NCI-H526 treated with DMSO at 0.1 percent for 48 hours (cell line): ENCODE measurements at regions not wholly inside any gene's neighbourhood (a gene's known extent, or its start where the extent isn't known, plus 50 kb on each side); places are given as distances from the start of the nearest gene placed in this dataset.

ENCODE experiments used
- DNase-seq: peaks from one replicate; lab custom pipeline; 2025; lab: John Stamatoyannopoulos, UW

GRCh38 chr9:87249029-87249428 lies 248.6 kb upstream of the DAPK1 start:
- DNase-seq, result peak; percentile 33

- DNase-seq, result no peak
These were observed 247.5 kb upstream of the DAPK1 start for GRCh38 chr9:87250205-87250604.

- DNase-seq, result no peak
These were observed 242.1 kb upstream of the DAPK1 start for GRCh38 chr9:87255431-87256155.

GRCh38 chr9:87256973-87257372 lies 240.7 kb upstream of the DAPK1 start:
- DNase-seq, result no peak

- DNase-seq, result peak; percentile 22
These were observed 237.8 kb upstream of the DAPK1 start for GRCh38 chr9:87259543-87260518.

GRCh38 chr9:87263291-87263690 lies 234.4 kb upstream of the DAPK1 start:
- DNase-seq, result no peak

- no peak for DNase-seq
These were observed 231.0 kb upstream of the DAPK1 start for GRCh38 chr9:87266697-87267096.

- DNase-seq, result no peak
These were observed 230.2 kb upstream of the DAPK1 start for GRCh38 chr9:87267251-87268070.

- DNase-seq, result no peak
These were observed 228.1 kb upstream of the DAPK1 start for GRCh38 chr9:87269296-87270176.

- DNase-seq, result no peak
These were observed 227.3 kb upstream of the DAPK1 start for GRCh38 chr9:87270221-87270847.

GRCh38 chr9:87270848-87271234 lies 226.8 kb upstream of the DAPK1 start:
- no peak for DNase-seq

- no peak for DNase-seq
These were observed 225.8 kb upstream of the DAPK1 start for GRCh38 chr9:87271696-87272477.

- DNase-seq, result no peak
These were observed 222.5 kb upstream of the DAPK1 start for GRCh38 chr9:87275047-87275725.

GRCh38 chr9:87276327-87276841 lies 221.3 kb upstream of the DAPK1 start:
- DNase-seq, result no peak

GRCh38 chr9:87276851-87277261 lies 220.8 kb upstream of the DAPK1 start:
- DNase-seq, result no peak

- DNase-seq, result no peak
These were observed 220.3 kb upstream of the DAPK1 start for GRCh38 chr9:87277346-87277745.

GRCh38 chr9:87278971-87279733 lies 218.5 kb upstream of the DAPK1 start:
- no peak for DNase-seq

- DNase-seq, result no peak
These were observed 217.2 kb upstream of the DAPK1 start for GRCh38 chr9:87280421-87280820.
